Stimulated activated CD4-positive, alpha-beta T cell treated with anti-CD3 and anti-CD28 coated beads, TNF-alpha, amount 100 ng/mL, for 1 hour (primary cell): ENCODE measurements at regions not wholly inside any gene's neighbourhood (a gene's known extent, or its start where the extent isn't known, plus 50 kb on each side); places are given as distances from the start of the nearest gene placed in this dataset.
A peak's percentile ranks its signal among the peaks of the same experiment; 100 is the strongest.
"Not testable (repeated sequence)": the region's sequence is repeated elsewhere in the genome, so short reads cannot be mapped to it uniquely, and the experiment has no call there.

Experiments used
- DNase-seq, 3 donors: peaks; one replicate each; pipeline ENCODE4 v3.0.0-alpha.2; 2020; ENCODE audit warnings: low read depth in 3 of 3, low spot score in 1 of 3

DNA sequence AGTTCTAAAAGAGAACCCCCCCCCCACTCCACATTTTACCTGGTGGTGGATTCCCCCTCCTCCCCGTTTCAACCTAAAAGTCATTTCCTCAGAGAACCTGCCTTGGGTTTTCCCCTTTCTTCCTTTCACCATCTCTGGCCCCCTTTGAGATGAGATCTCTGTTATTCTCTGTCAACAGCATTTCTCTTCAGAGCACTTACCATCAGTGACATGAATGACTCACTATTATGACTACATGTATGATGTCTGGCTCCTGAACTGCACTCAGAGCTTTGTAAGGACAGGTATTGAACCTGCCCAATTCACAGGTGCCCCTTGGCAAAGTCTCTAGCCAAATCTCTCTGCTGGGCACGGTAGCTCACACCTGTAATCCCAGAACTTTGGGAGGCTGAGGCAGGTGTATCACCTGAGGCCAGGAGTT lies 61.4 kb upstream of the JARID2 start:
- DNase-seq: peak in 1 of 3 donors; percentile 3

DNA sequence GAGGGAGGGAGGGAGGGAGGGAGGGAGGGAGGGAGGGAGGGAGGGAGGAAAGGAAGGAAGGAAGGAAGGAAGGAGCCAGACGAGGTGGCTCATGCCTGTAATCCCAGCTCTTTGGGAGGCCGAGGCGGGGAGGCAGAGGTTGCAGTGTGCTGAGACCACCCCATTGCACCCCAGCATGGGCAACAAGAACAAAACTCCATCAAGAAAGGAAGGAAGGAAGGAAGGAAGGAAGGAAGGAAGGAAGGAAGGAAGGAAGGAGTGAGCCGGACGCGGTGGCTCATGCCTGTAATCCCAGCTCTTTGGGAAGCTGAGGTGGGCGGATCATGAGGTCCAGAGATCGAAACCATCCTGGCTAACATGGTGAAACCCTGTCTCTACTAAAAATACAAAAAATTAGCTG lies 60.8 kb upstream of the JARID2 start:
- not testable (repeated sequence) for DNase-seq

DNA sequence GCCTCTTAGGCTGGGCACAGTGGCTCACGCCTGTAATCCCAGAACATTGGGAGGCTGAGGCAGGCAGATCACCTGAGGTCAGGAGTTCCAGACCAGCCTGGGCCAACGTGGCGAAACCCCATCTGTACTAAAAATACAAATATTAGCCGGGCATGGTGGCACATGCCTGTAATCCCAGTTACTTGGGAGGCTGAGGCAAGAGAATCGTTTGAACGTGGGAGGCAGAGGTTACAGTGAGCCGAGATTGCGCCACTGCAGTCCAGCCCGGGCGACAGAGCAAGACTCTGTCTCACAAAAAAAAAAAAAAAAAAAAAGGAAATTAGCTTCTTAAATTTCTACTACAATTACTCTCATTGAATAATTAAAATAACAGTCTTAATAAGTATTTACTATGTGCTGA lies 52.4 kb upstream of the JARID2 start:
- not testable (repeated sequence) for DNase-seq

DNA sequence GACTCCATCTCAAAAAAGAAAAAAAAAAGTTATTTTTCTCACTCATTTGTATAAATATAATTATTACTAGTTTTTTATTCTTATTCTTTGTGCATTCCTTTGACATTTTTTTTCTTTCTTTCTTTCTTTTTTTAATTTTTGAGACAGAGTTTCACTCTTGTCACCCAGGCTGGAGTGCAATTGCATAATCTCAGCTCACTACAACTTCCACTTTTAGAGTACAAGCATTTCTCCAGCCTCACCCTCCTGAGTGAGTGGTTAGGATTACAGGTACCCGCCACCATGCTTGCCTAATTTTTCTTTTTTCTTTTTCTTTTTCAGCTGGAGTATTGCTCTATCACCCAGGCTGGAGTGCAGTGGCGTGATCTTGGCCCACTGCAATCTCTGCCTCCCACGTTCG lies 51.4 kb upstream of the JARID2 start:
- DNase-seq: no peak
